Hematopoietic multipotent progenitor cell treated with erythropoietin and hydrocortisone succinate and interleukin-3 and kit ligand, for 17 days (in vitro differentiated cells): ENCODE measurements at regions not wholly inside any gene's neighbourhood (a gene's known extent, or its start where the extent isn't known, plus 50 kb on each side); places are given as distances from the start of the nearest gene placed in this dataset.
A peak's percentile ranks its signal among the peaks of the same experiment; 100 is the strongest.

Experiments used
- DNase-seq: peaks from one replicate; pipeline ENCODE4 v3.0.0-alpha.2; 2015; ENCODE audit warnings: low spot score

DNA sequence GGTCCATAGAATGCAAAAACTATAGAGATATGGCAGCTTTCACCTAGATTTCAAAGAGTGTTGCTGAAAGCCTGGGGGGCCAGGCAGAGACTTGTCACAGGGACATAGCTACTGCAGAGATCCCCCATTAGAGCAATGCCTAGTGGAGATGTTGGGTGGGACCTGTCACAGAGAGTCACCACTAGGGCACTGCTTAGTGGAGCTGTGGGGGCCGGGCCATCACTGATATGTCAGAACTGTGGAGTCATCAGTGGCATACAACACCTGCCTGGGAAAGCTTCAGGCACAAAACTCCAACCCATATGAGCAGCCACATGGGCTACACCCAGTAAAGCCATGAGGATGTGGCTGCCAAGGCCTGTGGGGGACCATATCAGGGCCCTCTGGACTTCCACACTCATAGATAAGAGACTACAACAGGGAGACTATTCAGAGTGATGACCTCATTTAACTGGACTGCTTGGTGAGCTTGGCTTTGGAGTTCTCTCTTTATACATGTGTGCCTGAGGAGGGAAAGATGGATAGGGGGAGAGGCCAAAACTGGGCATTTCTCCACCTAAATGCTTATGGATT lies 176.3 kb downstream of the ZNF621 start:
- DNase-seq = no peak

DNA sequence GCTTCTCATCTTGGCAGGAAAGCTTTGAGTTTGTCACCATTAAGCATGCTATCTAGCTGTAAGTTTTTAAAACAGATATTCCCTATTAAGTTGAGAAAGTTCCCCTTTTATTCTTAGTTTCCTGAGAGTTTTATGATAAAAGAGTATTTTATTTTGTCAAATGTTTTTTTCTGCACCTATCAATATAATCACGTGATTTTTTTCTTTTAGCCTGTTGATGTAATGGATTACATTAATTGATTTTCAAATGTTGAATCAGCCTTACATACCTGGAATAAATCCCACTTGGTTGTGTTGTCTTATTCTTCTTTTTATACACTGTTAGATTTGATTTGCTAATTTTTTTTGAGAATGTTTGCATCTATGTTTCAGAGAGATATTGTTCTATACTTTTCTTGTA lies 179.5 kb downstream of the ZNF621 start:
- DNase-seq = no peak

DNA sequence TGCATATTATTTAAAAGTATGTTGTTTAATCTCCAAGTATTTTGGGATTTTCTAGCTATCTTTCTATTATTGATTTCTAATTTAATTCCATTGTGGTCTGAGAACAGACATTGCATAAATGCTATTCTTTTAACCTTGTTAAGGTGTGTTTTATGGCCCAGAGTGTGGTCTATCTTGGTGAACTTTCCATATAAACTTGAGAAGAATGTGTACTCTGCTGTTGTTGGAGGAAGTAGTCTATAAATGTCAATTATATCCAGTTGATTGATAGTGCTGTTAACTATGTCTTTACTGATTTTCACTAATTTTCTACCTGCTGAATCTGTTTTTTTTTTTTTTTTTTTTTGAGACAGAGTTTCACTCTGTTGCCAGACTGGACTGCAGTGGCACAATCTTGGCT lies 180.9 kb downstream of the ZNF621 start:
- no peak for DNase-seq

DNA sequence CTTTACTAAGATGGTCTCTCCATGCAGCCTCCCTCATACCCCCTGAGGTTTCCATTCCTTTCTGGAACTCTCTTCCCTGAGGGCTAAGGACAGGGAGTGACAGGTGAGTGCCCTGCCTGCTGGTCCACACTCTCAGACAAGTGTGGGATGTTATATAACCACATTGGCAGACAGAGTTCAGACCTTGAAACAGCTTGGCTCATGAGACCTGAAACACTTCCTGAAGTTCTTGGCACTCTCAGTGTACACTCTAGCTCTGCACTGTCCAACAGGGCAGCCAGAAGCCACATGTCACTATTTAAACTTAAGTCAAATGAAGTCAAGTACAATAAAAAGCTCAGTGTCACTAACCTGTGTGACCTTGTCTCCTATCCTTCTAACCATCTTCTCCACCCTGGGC lies 188.5 kb downstream of the ZNF621 start:
- DNase-seq = no peak

DNA sequence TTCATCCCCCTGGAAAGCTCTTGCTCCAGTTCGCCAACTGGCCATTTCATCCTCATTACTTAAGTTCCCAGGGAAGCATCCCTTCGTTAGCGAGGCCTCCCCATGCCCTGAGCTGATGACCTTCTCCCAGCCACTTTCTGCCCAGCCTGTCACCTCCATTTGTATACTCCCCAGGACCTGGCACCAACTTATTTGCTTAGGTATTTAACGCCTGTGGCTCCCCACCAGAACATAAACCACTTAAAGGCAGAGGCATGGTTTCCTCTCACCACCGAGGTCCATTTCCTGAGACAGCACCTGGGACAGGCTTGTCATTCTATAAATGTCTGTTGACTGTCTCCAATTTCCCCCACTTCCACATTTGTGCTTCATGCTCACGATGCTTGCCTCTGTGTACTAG lies 189.0 kb downstream of the ZNF621 start:
- no peak for DNase-seq

DNA sequence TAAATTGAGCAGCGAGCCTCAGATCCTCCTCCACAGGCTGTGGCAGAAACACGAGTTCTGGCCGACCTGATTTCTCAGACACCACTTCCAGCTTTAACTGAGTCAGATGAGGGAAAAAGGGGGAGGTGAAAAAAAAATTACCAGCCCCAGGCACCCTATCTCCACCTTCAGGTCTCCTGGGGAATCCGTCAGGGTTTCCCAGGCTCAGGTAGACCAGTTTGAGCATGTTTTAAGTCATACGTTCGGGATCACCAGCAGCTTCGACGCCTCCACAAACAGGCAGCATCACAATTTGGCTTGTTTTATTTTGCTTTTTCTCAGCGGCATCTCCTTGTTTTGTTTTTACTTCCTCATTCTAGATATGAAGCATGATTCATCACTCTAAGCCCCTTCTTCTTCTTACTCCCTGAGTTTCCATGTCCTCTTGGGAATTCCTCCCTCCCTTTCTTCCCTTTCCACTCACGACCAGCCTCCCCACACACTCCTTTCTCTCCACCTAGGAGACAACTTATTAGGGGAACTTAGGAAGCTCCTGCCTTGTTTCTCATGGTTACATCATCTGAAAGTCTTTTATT lies 190.1 kb downstream of the ZNF621 start:
- no peak for DNase-seq

DNA sequence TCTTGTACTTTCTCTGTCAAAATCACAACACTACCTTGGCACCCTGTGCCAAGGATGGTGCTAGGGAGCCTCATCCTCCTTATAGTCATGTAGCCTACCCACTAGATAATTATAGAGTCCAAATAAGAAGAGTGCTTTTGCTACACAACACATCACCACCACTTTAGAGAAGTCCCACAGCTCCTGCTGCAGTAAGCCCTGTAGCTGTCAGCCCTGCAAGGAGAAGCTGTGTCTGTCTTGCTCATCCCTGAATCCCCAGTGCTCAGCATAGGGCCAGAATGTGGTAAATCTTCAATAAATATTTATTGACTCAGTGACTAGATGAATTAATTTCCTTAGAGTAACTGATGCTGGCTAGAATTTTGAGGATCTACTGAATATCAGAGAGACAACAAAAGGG lies 190.8 kb downstream of the ZNF621 start:
- no peak for DNase-seq

DNA sequence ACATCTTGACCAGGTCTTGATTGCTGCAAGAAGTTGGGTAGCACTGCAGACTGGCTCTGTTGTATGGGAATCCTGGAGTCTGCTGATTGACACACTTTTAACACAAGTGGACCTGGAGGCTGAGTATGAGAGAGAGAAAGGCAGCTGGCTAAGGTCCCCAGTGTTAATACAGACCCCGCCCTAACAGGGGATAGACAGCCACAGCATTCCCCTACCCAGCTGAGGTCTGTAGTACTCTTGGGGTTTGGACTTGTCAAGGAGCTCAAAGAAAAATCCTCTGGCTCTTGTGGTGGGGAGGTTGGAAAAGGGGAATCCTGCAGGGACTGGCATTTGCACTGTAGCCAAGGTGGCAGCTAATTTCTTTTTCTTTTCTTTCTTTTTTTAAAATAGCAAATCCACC lies 192.7 kb downstream of the ZNF621 start:
- DNase-seq = no peak

DNA sequence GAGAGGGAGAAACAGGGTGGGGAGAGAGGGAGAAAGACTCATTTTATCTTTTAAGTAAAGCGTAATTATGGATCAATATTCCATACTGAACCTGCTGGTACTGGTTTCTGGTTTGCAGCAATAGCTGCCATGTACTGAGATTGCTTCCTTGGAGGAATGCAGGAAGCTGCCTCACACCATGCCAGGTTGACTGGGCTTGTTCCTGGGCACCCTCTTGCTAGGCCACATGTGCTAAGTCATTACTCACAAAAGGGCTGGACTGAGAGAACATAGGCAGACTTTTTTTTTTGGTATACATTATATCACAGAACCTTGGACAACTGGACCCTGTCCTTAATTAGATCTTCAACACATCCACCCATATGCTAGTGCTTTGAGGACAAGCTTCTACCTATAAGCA lies 193.4 kb downstream of the ZNF621 start:
- DNase-seq = no peak

DNA sequence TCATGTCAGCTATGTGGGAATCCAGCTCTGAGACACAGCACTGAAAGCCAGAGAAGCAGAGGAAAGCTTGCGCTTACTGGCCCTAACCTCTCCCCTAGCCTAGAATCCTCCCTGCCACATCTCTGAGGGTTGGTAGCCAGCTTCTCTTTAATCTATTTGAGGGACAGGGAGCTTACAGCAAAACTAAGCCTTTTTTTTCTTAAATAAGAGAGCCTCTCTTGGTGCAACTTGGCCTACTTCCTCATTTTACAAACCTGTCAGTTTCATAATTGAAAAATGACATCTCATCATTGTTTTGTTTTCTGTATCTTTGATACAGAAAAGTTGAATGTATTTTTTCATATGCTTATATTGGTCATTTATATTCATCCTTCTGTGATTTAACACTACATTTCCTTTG lies 193.9 kb downstream of the ZNF621 start:
- DNase-seq = no peak

DNA sequence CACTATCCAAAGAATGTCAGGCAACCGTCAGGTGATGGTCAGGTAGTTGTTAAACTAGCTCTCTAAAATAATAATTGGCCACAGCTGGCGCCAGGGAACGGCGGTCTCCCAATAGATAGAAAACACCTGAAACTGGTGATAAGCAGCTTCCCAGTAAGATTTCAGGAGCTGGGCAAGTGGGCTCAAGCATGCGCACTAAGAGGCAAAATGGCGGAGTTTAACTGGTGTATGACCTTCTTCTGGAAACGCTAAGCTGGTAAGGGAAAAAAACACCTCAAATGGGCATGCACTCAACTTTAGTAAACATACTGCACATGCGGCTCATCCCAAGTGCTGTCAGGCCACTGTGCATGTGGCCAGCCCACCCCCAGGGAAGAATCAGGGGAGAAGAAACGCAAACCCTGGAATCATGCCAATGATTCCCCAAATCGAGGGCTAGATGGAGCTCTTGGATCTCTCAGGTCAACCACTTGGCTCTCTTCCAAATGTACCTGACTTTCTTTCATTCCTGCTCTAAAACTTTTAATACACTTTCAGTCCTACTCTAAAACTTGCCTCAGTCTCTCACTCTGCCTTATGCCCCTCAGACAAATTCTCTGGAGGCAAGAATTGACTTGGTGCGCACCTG lies 195.0 kb downstream of the ZNF621 start:
- peak; percentile 5 for DNase-seq

DNA sequence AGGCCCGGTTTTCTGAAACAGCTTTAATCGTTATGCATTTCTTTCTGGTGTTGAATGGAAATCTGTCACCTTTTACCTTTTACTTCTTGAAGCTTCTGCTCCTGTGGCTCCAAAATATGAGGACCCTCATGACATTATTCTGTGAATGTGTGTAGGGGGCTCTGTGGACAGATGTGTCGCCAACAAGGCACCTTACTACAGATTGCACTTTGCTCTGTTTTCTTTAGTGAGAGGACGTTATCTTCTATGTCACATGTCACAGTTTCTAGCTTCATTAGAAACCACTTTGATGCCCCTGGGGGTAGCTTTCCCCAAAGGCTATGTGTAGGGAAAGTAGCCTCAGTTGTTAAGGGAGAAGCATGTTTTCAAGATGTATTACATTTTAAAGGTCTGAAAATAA lies 195.6 kb downstream of the ZNF621 start:
- no peak for DNase-seq

DNA sequence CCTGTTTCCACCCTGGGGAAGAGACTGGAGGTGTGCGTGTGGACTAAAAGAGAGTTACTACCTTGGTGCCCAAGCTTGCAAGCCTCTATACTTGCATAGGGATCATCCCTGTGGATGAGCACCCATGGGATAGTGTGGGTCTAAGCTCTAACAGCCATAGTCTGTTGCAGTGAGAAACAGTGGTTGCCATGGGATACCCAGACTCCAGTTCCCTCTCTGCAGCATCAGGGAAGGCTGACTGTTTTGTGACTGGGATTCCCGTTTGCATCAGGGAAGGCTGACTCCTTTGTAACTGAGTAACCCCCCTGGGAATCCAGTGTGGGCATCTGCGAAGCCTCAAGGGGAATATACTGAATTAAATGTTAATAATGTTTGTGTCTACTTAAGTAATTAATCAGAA lies 196.1 kb downstream of the ZNF621 start:
- no peak for DNase-seq

DNA sequence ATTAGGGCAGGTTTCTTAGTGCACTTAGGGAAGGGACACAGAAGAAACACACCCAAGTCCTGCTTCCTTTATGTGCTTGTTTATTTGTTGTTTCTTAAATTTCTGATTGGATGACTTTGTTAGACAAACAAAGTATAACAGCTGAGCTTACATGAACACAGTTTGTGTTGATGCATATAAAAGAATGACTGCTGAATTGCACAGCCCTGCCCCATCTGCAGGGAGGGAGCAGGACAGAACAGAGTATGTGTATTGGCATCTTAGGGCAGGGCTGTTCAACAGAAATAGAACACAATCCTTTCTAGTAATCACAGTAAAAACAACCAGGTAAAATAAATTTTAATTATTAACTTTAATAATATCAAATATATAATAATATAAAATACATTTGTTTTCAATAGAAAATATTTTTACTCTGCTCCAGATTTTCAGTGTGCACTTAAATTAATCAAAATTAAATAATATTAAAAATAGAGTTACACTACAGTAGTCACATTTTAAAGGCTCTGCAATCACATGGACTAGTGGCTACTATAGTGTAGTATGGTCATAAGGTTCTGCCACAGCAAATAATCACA lies 198.4 kb downstream of the ZNF621 start:
- no peak for DNase-seq

DNA sequence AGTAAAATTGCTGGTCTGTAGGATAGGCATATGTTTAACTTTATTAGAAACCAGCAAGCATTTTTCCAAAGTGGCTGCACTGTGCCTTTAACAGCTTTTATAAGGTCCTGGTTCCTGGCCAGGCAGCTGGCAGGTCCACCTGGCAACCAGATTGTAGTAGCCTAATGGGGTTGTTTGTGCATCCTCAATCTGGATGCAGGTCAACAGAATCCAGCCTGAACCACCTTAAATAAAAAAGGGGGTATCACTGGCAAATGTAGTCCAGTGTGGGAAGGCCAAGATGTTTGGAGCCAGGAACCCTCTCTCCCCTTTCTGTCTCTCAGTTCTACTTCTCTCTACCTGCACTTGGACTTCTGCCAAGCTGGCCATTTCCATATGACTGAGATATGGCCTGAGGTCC lies 200.3 kb downstream of the ZNF621 start:
- no peak for DNase-seq

DNA sequence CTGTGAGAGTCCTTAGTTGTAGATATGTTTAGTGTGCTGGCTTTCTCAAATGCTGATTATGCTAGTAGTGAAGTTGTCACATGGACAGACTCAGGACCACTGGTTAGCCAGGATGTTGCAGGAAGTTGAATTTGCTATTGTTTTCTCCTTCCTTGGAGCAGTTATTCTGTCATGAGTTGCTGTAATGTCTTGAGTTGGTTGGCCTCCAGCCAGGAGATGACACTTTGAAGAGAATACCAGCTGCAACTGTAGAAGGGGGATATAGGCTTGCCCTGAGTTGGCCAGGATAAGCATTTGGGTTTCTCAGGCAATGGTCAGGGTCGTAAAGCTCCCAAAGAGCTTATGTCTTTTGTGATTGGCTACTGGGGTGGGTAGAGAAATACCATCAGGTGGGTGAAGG lies 206.7 kb downstream of the ZNF621 start:
- DNase-seq = no peak

DNA sequence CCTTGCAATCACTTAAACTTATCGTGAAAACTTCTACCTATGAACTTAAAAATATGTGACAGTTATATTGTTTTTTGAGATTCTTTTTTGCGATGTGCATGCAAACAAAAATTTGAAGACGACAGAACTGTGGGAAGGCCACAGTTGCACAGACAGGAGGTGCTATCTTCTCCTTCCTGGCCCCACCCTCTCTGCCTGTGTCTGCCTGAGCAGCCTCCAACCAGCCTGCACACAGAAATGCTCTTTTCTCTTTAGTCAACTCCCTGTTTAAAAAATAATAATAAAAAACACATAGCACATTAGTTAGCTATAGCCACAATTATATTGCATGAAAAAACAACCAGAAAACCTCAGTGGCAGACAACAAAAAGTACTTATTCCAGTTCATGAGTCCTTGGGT lies 212.2 kb downstream of the ZNF621 start:
- no peak for DNase-seq

DNA sequence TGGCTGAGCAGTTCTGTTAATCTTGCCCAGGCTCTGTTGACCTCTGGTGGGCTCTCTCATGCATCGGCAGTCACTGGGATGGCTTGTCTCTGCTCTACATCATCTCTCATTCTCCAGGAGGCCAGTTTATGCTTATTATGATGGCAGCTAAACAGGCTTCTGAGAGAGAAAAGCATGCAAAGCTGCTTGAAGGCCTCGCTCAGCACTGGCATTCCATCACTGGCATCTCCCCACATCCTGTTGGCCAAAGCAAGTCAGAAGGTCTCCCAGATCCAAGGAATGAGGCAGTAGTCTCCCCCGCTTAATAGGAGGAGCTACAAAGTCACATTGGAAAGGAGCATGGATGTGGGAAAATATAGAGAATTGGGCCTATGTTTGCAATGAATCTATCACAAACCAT lies 212.6 kb downstream of the ZNF621 start:
- no peak for DNase-seq

DNA sequence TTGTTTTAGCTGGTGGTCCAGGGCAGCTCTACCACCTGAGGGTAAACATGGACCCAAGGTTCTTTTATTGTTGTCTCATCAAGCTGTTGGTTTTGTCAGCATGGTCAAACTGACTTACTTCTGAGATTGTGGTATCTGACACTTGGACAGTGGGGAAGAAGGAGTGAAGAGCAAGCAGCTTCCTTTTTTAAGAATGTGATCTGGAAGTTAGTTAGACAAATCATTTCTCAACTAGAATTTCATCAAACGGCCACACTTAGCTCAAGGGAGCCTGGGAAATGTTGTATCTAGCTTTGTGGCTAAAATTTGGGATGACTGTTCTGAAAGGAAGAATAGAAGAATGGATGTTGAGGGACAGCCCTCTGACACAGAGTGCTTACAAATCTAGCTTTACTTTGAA lies 215.2 kb downstream of the ZNF621 start:
- no peak for DNase-seq

DNA sequence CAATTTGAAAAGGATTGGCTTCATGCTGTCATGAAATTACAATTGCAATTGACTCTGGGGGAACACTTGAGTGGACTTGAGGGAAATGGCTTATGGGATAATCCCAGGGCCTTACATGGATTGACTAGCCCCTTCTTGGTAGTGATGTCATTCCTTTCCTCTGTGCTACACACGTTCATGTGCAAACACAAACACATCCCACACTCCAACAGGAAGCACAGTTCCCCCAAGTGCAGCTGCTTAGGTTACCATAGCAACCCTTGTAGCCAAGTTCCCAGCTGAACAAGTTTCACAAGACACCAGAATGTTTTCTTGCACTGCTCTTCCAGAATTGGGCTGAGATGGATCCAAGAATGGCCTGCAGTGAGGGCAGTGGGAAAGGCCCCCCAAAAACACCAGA lies 217.0 kb downstream of the ZNF621 start:
- DNase-seq = no peak

DNA sequence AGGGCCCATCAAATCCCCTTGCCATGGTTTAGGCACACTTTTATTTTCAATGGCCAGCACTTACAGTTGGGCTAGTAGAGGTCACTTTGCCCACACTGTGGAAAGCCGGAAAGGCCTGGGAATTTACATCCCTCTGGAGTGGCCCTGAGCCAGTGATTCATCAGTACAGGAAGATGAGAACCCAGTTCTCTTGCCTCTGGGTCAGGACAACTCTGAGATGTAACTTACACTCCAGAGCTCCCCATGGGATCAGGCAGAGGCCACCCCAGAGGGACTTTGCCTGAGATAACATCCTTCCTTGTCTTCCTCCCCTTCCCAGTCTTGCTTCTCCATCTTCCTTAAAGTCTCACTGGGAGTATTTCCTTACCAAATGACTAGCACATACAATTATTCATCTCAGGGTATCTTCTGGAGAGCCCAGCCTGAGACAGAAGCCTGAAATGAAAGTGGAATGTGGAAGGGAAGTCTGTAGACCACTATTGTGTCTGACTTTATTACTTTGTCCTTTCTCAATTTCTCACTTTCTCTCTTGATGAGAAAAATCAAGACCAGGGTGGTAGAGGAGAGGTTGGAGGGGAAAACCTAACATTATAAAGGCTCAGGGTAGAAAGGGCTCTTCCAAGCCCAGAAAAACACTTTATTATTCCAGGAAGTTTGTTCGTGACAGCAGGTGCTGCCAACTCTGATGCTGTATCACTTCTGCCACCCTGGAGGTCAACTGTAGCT lies 220.8 kb downstream of the ZNF621 start:
- no peak for DNase-seq

DNA sequence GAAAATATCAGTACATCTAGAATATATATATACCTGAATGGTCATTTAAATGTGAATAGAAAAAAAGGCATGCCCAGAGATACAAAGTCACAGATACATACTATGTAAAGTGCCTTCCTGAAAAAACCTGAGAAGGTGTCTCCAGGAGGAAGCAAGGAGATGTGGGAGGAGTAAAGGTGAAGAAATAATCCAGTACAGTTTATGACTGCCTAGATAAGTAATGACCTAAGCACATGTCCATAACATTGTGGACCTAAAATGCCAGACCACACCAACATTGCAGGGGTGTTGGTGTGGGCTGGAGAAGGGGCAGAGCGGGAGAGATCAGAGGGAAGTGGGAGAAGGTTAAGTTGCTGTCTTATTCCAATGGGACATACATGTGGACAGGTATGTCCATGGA lies 226.9 kb downstream of the ZNF621 start:
- no peak for DNase-seq

DNA sequence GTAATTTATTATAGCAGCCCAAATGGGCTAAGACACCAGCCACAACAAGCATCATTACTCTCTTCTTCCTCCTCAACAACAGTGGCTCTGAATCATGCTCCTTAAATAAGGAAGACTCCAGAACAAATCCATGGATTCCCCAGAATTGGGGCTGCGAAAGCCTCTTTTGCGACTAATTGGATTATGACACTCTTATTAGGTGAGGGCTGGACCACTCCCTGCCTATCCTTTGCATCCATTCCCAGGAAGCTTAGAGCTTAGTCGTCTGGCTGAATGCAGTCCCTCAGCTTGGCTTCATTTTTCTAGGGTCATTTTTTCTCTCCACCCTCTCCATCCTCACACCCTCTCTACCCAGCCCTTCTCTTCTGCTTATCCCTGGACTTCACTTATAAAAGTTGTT lies 227.7 kb downstream of the ZNF621 start:
- no peak for DNase-seq
